ENCODE measurements at regions not wholly inside any gene's neighbourhood (a gene's known extent, or its start where the extent isn't known, plus 50 kb on each side); places are given as distances from the start of the nearest gene placed in this dataset.

- TF ChIP-seq, protein P1, sequence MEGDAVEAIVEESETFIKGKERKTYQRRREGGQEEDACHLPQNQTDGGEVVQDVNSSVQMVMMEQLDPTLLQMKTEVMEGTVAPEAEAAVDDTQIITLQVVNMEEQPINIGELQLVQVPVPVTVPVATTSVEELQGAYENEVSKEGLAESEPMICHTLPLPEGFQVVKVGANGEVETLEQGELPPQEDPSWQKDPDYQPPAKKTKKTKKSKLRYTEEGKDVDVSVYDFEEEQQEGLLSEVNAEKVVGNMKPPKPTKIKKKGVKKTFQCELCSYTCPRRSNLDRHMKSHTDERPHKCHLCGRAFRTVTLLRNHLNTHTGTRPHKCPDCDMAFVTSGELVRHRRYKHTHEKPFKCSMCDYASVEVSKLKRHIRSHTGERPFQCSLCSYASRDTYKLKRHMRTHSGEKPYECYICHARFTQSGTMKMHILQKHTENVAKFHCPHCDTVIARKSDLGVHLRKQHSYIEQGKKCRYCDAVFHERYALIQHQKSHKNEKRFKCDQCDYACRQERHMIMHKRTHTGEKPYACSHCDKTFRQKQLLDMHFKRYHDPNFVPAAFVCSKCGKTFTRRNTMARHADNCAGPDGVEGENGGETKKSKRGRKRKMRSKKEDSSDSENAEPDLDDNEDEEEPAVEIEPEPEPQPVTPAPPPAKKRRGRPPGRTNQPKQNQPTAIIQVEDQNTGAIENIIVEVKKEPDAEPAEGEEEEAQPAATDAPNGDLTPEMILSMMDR (IDR thresholded peaks at IDR 0.05; ENCODE audit: borderline replicate concordance, extremely low read depth, low read length, poor library complexity, severe bottlenecking) = no peak
- TF ChIP-seq EZH2 (IDR thresholded peaks at IDR 0.05; ENCODE audit: borderline replicate concordance, low read depth, low read length, severe bottlenecking) = no peak
These were observed 197.3 kb upstream of the CLINT1 start for GRCh38 chr5:158056130-158056825.
